D721Med (cell line): ENCODE measurements at regions not wholly inside any gene's neighbourhood (a gene's known extent, or its start where the extent isn't known, plus 50 kb on each side); places are given as distances from the start of the nearest gene placed in this dataset.

ENCODE experiments used
- DNase-seq: peaks from one replicate; pipeline ENCODE4 v3.0.0; 2011; ENCODE audit warnings: low spot score; ENCODE audit not compliant: insufficient read length
- FAIRE-seq: peaks from 2 replicates; lab custom pipeline; 2011; peaks lifted over from hg19 to GRCh38; lab: Jason Lieb, UNC
- CTCF ChIP-seq: IDR thresholded peaks from 2 replicates; pipeline ENCODE4 v1.5.1; 2012; ENCODE audit warnings: mild to moderate bottlenecking, control low read depth; ENCODE audit not compliant: insufficient read depth; ENCODE audit errors: missing control alignments

GRCh38 chr15:96687388-96688107 lies 357.0 kb downstream of the NR2F2 start:
- FAIRE-seq (no peak), DNase-seq (no peak)
- no peak for TF ChIP-seq CTCF

- FAIRE-seq (no peak), DNase-seq (no peak)
- no peak for TF ChIP-seq CTCF
These were observed 360.2 kb downstream of the NR2F2 start for GRCh38 chr15:96690733-96691132.

- DNase-seq (no peak), FAIRE-seq (no peak)
- no peak for TF ChIP-seq CTCF
These were observed 362.3 kb downstream of the NR2F2 start for GRCh38 chr15:96692826-96693225.

GRCh38 chr15:96693515-96693914 lies 363.0 kb downstream of the NR2F2 start:
- no peak for TF ChIP-seq CTCF
- FAIRE-seq = no peak
- no peak for DNase-seq

GRCh38 chr15:96693990-96694517 lies 363.6 kb downstream of the NR2F2 start:
- no peak for FAIRE-seq

GRCh38 chr15:96695426-96695825 lies 364.9 kb downstream of the NR2F2 start:
- FAIRE-seq (no peak), DNase-seq (no peak)
- TF ChIP-seq CTCF = no peak

More at GRCh38 chr15:96693990-96694517, 363.6 kb downstream of the NR2F2 start:
- no peak for DNase-seq
- no peak for TF ChIP-seq CTCF

GRCh38 chr15:96699871-96700401 lies 369.4 kb downstream of the NR2F2 start:
- no peak for TF ChIP-seq CTCF
- no peak for DNase-seq
- FAIRE-seq = no peak
